ENCODE measurements at regions not wholly inside any gene's neighbourhood (a gene's known extent, or its start where the extent isn't known, plus 50 kb on each side); places are given as distances from the start of the nearest gene placed in this dataset.

DNA sequence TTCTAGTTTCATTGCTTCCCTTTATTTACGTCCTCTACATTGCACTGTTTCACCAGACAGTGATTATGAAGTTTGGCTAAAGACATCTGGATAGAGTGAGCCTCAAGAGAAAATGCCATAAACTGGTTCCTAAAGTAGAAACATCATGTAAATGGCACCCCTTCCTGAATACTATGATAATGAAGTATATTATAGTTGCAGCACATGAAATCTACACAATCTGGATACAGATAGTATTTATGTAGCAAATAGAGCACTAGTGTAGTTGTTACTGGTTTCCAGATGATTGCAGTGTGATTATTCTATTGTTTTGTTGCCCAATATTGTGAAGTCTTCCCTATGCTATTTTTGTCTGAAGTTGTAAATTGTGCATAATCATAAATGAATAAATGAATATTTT lies 2786.9 kb upstream of the PCDH20 start:
- H3K27ac ChIP-seq (ENCODE audit: low read length) = no peak overlapping the region
- H3K4me3 ChIP-seq (ENCODE audit: low read length) = no peak overlapping the region
- no peaks in the 10 kb centered on the region for H4K20me1 ChIP-seq (ENCODE audit: insufficient read depth, low read length)
- TF ChIP-seq EZH2phosphoT487 (IDR thresholded peaks at IDR 0.05; ENCODE audit: low read length) (no peak), EZH2 (optimal IDR thresholded peaks at IDR 0.05; ENCODE audit: low read depth, low read length) (no peak)
- TF ChIP-seq, protein P1, sequence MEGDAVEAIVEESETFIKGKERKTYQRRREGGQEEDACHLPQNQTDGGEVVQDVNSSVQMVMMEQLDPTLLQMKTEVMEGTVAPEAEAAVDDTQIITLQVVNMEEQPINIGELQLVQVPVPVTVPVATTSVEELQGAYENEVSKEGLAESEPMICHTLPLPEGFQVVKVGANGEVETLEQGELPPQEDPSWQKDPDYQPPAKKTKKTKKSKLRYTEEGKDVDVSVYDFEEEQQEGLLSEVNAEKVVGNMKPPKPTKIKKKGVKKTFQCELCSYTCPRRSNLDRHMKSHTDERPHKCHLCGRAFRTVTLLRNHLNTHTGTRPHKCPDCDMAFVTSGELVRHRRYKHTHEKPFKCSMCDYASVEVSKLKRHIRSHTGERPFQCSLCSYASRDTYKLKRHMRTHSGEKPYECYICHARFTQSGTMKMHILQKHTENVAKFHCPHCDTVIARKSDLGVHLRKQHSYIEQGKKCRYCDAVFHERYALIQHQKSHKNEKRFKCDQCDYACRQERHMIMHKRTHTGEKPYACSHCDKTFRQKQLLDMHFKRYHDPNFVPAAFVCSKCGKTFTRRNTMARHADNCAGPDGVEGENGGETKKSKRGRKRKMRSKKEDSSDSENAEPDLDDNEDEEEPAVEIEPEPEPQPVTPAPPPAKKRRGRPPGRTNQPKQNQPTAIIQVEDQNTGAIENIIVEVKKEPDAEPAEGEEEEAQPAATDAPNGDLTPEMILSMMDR (IDR thresholded peaks at IDR 0.05; ENCODE audit: low read length) = no peak
- no peaks in the 10 kb centered on the region for H3K4me1 ChIP-seq (ENCODE audit: low read length)
- no peak overlapping the region for H3K9ac ChIP-seq (ENCODE audit: low read length)
- DNase-seq = no peak
- H3K27me3 ChIP-seq (replicated peaks; ENCODE audit: insufficient read depth, low read length) = no peaks in the 10 kb centered on the region
- H3K36me3 ChIP-seq (replicated peaks; ENCODE audit: insufficient read depth, low read length) = no peaks in the 10 kb centered on the region
- H3K4me2 ChIP-seq (ENCODE audit: low read depth, low read length) = no peak overlapping the region
- H2AFZ ChIP-seq (ENCODE audit: low read length) = no peak overlapping the region
- no peaks in the 10 kb centered on the region for H3F3A ChIP-seq (ENCODE audit: insufficient read depth, low read length)
- no peaks in the 10 kb centered on the region for H3K9me3 ChIP-seq (replicated peaks; ENCODE audit: insufficient read depth, low read length)
- no peaks in the 10 kb centered on the region for H3K9me2 ChIP-seq (replicated peaks; ENCODE audit: insufficient read depth, low read length)
- H3K79me2 ChIP-seq (ENCODE audit: low read length) = no peaks in the 10 kb centered on the region

DNA sequence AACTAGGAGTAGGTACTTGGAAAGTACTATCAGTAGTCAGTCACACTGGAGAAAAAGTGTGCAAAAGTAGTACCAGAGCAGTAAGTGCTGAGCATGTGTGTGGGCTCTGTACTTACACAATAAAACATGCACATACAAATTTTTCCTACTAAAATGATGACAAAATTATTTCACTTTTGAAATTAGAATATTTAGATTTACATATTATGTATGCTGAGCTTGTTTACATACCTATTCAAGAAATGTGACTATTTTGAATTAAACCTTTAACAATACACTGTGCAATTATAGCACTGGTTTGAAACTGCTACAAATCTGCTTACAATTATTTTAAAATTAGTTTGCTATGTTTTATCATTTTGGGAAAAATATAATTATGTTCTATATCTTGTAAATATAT lies 2781.6 kb upstream of the PCDH20 start:
- Histone ChIP-seq H3K27me3 (replicated peaks; ENCODE audit: insufficient read depth, low read length) (no peaks in the 10 kb centered on the region), H3K9me2 (replicated peaks; ENCODE audit: insufficient read depth, low read length) (no peaks in the 10 kb centered on the region), H3F3A (ENCODE audit: insufficient read depth, low read length) (no peaks in the 10 kb centered on the region), H4K20me1 (ENCODE audit: insufficient read depth, low read length) (no peaks in the 10 kb centered on the region), H2AFZ (ENCODE audit: low read length) (no peak overlapping the region), H3K4me3 (ENCODE audit: low read length) (no peak overlapping the region), H3K36me3 (replicated peaks; ENCODE audit: insufficient read depth, low read length) (no peaks in the 10 kb centered on the region), H3K9ac (ENCODE audit: low read length) (no peak overlapping the region), H3K27ac (ENCODE audit: low read length) (no peak overlapping the region), H3K4me1 (ENCODE audit: low read length) (no peaks in the 10 kb centered on the region), H3K9me3 (replicated peaks; ENCODE audit: insufficient read depth, low read length) (no peaks in the 10 kb centered on the region), H3K79me2 (ENCODE audit: low read length) (no peaks in the 10 kb centered on the region), H3K4me2 (ENCODE audit: low read depth, low read length) (no peak overlapping the region)
- no peak for DNase-seq
- TF ChIP-seq EZH2 (optimal IDR thresholded peaks at IDR 0.05; ENCODE audit: low read depth, low read length) (no peak), EZH2phosphoT487 (IDR thresholded peaks at IDR 0.05; ENCODE audit: low read length) (no peak)
- TF ChIP-seq, protein P1 (IDR thresholded peaks at IDR 0.05; ENCODE audit: low read length) = no peak

DNA sequence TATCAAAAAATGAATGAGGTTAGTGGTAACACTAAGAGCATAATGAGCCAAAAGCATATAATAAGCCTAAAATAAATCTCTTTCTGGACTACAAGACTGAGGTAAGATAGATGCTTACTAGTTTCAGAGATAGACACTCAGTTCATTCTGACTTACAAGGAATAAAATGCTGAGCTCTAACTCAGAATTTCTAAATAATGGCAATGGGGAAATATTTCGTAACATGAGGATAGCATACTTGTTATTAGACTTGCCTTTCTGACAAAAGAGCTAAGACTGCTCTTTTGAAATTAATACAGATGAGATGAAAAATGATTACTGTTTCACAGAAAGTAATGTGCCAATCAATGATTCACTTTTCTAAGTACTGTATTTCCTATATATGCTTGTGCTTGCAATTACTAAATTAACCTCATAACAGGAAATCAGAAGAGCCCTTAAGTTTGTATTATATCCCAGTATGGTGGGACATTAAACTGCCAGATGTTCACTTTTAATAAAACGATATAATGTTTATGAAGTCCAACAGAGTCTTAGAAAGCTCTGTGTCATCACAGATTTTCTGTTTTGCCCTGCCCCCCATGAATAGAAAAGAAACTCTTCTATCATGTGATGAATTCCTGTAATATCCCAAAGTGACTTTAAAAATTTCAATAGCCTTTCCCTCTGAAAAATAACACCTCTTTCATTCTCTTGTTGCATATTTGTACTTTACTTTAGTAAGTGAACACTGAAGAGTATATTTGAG lies 2771.0 kb upstream of the PCDH20 start:
- H3K9me3 ChIP-seq (replicated peaks; ENCODE audit: insufficient read depth, low read length) = no peaks in the 10 kb centered on the region
- no peak overlapping the region for H3K27ac ChIP-seq (ENCODE audit: low read length)
- no peak overlapping the region for H3K9ac ChIP-seq (ENCODE audit: low read length)
- H3K4me1 ChIP-seq (ENCODE audit: low read length) = no peaks in the 10 kb centered on the region
- no peaks in the 10 kb centered on the region for H4K20me1 ChIP-seq (ENCODE audit: insufficient read depth, low read length)
- no peaks in the 10 kb centered on the region for H3F3A ChIP-seq (ENCODE audit: insufficient read depth, low read length)
- TF ChIP-seq EZH2 (optimal IDR thresholded peaks at IDR 0.05; ENCODE audit: low read depth, low read length) = no peak
- TF ChIP-seq EZH2phosphoT487 (IDR thresholded peaks at IDR 0.05; ENCODE audit: low read length) = no peak
- TF ChIP-seq, protein P1 (IDR thresholded peaks at IDR 0.05; ENCODE audit: low read length) = no peak
- H3K4me2 ChIP-seq (ENCODE audit: low read depth, low read length) = no peak overlapping the region
- H3K36me3 ChIP-seq (replicated peaks; ENCODE audit: insufficient read depth, low read length) = no peaks in the 10 kb centered on the region
- no peak overlapping the region for H3K4me3 ChIP-seq (ENCODE audit: low read length)
- H3K79me2 ChIP-seq (ENCODE audit: low read length) = no peaks in the 10 kb centered on the region
- H3K27me3 ChIP-seq (replicated peaks; ENCODE audit: insufficient read depth, low read length) = no peaks in the 10 kb centered on the region
- H2AFZ ChIP-seq (ENCODE audit: low read length) = no peak overlapping the region
- no peak for DNase-seq
- H3K9me2 ChIP-seq (replicated peaks; ENCODE audit: insufficient read depth, low read length) = no peaks in the 10 kb centered on the region

Data from MM.1S (cell line).